ENCODE measurements at regions not wholly inside any gene's neighbourhood (a gene's known extent, or its start where the extent isn't known, plus 50 kb on each side); places are given as distances from the start of the nearest gene placed in this dataset.

- TF ChIP-seq, protein P1, sequence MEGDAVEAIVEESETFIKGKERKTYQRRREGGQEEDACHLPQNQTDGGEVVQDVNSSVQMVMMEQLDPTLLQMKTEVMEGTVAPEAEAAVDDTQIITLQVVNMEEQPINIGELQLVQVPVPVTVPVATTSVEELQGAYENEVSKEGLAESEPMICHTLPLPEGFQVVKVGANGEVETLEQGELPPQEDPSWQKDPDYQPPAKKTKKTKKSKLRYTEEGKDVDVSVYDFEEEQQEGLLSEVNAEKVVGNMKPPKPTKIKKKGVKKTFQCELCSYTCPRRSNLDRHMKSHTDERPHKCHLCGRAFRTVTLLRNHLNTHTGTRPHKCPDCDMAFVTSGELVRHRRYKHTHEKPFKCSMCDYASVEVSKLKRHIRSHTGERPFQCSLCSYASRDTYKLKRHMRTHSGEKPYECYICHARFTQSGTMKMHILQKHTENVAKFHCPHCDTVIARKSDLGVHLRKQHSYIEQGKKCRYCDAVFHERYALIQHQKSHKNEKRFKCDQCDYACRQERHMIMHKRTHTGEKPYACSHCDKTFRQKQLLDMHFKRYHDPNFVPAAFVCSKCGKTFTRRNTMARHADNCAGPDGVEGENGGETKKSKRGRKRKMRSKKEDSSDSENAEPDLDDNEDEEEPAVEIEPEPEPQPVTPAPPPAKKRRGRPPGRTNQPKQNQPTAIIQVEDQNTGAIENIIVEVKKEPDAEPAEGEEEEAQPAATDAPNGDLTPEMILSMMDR (IDR thresholded peaks at IDR 0.05), result no peak
- no peak for TF ChIP-seq EZH2 (IDR thresholded peaks at IDR 0.05; ENCODE audit: borderline replicate concordance, insufficient read depth, low read depth, low read length, poor library complexity, severe bottlenecking)
Observed at GRCh38 chr1:116231752-116232151, 120.6 kb downstream of the MAB21L3 start.
